SK-N-MC (cell line): ENCODE measurements at regions not wholly inside any gene's neighbourhood (a gene's known extent, or its start where the extent isn't known, plus 50 kb on each side); places are given as distances from the start of the nearest gene placed in this dataset.

ENCODE experiments used
- DNase-seq: peaks from one replicate; pipeline ENCODE4 v3.0.0-alpha.2; 2011; ENCODE audit warnings: low read depth, low spot score
- H3K27ac ChIP-seq: fragments of 200-600 bp; sonication (generic); 2 replicates; pipeline ENCODE4 v1.5.1; 2016; ENCODE audit warnings: mixed run types
- H3K36me3 ChIP-seq: fragments of 200-600 bp; sonication (generic); 2 replicates; pipeline ENCODE4 v1.6.1; 2017; ENCODE audit warnings: antibody characterized with exemption, low read length, mixed read lengths; ENCODE audit not compliant: insufficient read depth
- H3K4me3 ChIP-seq: fragments of 200-600 bp; sonication (generic); 2 replicates; pipeline ENCODE4 v1.5.1; 2016
- H3K9ac ChIP-seq: fragments of 200-600 bp; sonication (generic); 2 replicates; pipeline ENCODE4 v1.8.0; 2017; ENCODE audit warnings: mixed run types, mixed read lengths; ENCODE audit not compliant: insufficient read length
- H3K9me3 ChIP-seq: fragments of 200-600 bp; sonication (generic); 2 replicates; pipeline ENCODE4 v1.6.1; 2017; ENCODE audit warnings: low read depth, mild to moderate bottlenecking, antibody characterized with exemption, low read length, moderate library complexity, mixed read lengths
- EZH2 ChIP-seq: fragments of 200-600 bp; sonication (generic); IDR thresholded peaks from one replicate; pipeline ENCODE4 v1.6.1; 2017; ENCODE audit warnings: antibody characterized with exemption
- FOXP2 ChIP-seq: optimal IDR thresholded peaks from 2 replicates; pipeline ENCODE3; 2011; ENCODE audit warnings: mild to moderate bottlenecking, moderate library complexity; ENCODE audit not compliant: insufficient read depth; ENCODE audit errors: extremely low read length, control extremely low read depth
- POLR2AphosphoS5 ChIP-seq: IDR thresholded peaks from 2 replicates; pipeline ENCODE4 v1.6.1; 2012; ENCODE audit warnings: mild to moderate bottlenecking, low read depth, low read length, borderline replicate concordance

DNA sequence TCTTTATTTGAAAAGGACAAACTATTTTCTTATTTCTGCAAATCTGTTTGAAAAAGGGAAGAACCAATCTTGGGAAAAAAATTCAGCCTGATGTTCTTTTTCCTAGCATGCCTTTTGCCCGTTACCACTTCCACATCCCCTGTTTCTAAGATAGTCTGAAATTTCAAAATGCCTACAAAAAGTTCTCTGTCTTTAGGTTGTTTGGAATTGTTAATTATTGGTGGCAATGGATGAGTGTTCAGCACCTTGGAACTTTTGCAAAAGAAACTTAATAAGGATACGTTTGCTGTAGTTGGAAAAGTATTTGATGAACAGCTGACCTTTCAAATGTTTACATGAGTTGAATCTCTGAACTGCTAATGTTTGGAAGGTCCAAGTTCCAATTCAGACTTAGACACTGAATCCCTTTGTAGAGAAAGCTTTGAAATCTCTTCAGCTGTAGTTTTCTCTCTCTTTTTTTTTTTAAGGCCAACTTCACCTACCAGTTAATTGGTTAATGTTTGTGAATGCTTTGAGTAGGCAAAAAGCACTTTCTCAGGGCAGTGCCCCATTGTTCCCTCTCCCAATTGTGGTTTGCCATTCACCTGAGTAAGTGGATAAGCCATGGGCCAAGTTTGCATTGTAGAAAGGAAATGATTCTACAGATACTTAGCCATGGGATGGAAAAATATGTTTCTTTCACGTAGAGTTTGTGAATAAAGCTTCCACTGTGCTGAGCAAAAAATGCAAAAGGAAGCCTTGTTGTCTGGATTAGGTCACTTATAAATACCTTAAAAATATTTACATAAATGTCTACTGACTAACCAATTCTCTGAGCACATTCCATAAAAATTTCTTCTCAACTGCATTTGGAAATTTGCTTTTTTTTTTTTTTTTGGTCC, 156.4 kb upstream of the ELL2 start:
- Histone ChIP-seq H3K9ac (no peak overlapping the region), H3K4me3 (no peak overlapping the region), H3K36me3 (no peaks in the 10 kb centered on the region), H3K27ac (no peak overlapping the region), H3K9me3 (no peaks in the 10 kb centered on the region)
- TF ChIP-seq EZH2 (no peak), FOXP2 (no peak), POLR2AphosphoS5 (no peak)
- DNase-seq = no peak

DNA sequence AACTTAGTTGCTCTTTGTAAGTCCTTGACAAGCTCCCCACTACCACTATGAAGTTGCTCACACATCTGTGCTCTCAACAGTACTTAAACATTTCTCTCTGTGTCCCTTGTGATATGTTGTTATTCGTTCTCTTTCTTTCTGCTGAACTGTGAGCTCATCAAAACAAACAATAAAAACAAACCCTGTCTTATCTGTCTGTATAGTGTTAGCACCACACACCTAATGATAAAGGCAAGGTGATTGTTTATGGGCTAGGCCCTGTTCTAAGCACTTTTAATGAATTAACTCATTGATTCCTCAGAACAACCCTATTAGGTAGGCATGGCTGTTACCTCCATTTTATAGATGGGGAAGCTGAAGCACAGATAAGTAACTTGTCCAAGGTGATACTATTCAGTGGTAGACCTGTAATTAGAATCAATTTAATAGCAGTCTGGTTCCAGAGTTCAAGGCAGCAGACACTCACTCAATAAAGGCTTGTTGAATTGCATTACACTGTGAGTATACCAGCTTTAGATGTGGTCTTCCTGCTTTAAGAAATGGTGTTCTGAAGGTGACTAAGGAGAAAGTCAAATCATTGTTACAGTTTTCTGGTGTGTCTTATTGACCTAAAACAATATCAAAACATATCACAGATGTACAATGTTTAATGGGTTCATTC, 153.6 kb upstream of the ELL2 start:
- Histone ChIP-seq H3K4me3 (no peak overlapping the region), H3K36me3 (no peaks in the 10 kb centered on the region), H3K27ac (no peak overlapping the region), H3K9ac (no peak overlapping the region), H3K9me3 (no peaks in the 10 kb centered on the region)
- DNase-seq = no peak
- TF ChIP-seq FOXP2 (no peak), POLR2AphosphoS5 (no peak), EZH2 (no peak)

DNA sequence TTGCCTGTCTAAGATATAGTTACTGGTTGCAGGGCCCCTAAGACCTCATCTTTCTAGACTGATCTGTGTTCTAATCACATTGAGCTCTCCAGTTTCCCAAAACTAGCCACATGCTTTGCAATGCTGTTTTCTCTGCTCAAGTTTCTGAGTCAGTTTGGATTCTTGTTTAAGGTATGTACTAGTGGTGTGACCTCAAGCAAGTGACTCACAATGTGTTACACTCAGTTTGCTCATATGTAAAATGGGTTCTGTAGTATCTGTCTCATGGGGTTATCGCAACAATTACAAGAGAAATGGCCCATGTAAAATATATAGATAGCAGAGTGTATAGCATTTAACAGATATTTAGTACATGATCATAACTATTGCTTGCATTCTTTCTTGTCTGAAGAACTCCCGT, 153.1 kb upstream of the ELL2 start:
- H3K27ac ChIP-seq = no peak overlapping the region
- H3K9ac ChIP-seq = no peak overlapping the region
- H3K9me3 ChIP-seq = no peaks in the 10 kb centered on the region
- TF ChIP-seq POLR2AphosphoS5 (no peak), FOXP2 (no peak), EZH2 (no peak)
- H3K4me3 ChIP-seq = no peak overlapping the region
- no peaks in the 10 kb centered on the region for H3K36me3 ChIP-seq
- DNase-seq = no peak

DNA sequence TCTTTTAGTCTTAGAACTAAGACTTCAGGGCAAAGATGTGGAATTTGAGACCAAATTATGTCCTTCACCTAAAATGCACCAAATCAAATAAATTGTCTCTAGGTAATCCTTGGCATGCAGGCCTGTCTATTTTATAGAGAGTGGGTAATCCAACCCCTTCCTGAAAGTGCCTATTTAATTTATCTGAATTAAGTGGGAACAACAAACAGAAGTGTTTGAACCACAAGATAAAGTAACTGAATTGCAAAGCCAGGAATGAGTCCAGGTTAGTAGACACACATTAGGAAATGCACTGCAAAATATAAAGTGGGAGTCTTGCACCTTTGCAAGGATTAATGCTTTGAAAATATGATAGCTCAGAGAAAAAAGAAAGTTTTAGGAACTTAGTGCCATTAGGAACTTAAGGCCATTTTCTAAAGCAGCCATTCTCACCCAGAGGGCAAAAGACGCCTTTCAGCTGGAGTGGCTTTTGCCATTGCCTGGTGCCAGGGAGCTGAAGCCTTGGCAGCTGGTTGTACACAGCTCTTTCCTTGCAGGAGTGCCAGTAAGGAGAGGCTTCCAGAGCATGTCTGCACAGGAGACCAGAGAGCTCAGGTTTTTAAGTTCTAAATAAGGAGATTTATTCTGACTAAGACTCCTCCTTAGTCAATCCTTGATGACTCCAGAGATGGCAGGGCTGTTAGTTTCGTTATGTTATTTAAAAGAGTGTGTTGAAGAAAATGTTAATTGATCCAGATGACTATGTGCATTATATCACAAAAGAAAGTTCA, 151.7 kb upstream of the ELL2 start:
- H3K9me3 ChIP-seq = no peaks in the 10 kb centered on the region
- H3K36me3 ChIP-seq = no peaks in the 10 kb centered on the region
- H3K4me3 ChIP-seq = no peak overlapping the region
- no peak for TF ChIP-seq EZH2
- no peak for TF ChIP-seq POLR2AphosphoS5
- TF ChIP-seq FOXP2 = no peak
- no peak for DNase-seq
- no peak overlapping the region for H3K27ac ChIP-seq
- H3K9ac ChIP-seq = no peak overlapping the region

DNA sequence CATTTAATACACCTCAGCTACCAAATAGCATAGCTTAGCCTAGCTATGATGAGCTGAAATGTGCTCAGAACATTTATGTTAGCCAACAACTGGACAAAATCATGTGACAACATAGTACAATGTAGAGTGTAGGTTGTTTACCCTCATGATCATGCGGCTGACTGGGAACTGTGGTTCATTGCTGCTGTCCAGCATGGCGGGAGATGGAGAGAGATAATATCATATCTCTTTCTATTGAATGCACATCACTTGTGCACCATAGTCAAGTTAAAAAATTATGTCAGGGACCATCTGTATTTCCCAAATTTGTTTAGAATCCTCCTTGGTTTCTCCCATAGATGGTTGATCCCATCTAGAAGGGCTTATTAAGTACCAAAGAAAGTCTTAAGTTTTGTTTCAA, 151.1 kb upstream of the ELL2 start:
- TF ChIP-seq POLR2AphosphoS5 (no peak), FOXP2 (no peak), EZH2 (no peak)
- no peak overlapping the region for H3K27ac ChIP-seq
- no peak overlapping the region for H3K9ac ChIP-seq
- H3K4me3 ChIP-seq = no peak overlapping the region
- no peak for DNase-seq
- no peaks in the 10 kb centered on the region for H3K9me3 ChIP-seq
- no peaks in the 10 kb centered on the region for H3K36me3 ChIP-seq

DNA sequence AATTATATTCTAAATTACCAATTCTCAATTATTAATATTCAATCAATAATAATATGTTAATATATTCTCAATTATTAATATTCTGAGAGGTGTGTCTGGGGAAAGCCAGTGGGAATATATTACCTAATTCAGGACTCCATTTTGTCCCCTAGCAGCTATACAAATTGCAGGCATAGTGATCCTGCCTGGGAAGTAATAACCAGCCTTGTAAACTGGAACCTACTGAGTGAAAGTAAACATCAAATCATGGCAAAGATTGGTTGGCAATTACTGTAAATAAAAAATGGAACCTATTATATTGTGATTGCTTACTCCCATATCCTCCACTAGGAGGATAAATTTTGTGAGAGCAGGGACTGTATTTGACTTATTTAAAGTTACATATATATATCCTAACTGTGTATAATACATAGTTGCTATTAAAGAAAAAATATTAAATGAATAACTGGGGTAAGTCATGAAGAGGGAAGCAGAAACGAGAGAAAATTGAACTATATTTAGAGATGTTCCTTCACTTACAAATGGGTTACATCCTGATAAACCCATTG, 150.5 kb upstream of the ELL2 start:
- no peak for DNase-seq

DNA sequence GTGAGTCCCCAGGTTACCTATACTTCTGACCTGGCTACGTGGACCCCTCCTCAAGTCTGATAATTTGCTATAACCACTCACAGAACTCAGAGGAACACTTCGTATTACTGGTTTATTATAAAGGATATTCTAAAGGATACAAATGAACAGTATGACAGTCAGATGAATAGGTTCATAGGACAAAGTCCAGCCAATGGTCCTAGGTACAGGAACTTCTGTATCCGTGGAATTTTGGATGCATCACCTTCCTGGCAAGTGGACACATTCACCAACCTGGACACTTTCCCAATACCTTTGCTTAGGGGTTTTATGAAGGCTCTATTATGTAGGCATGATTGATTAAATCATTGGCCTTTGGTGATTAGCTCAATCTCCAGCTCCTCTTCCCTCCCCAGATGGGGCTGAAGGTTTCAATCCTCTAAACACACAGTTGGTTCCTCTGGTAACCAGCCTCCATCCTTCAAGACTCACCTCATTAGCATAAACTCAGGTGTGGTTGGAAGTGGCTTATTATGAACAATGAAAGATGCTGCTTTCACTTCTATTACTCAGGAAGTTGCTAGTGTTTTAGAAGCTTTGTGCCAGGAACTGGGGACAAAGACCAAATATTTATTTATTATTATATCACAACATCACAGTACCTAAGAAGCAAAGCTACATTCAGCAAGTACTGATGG, 149.6 kb upstream of the ELL2 start:
- Histone ChIP-seq H3K27ac (no peak overlapping the region), H3K9ac (no peak overlapping the region), H3K4me3 (no peak overlapping the region), H3K9me3 (no peaks in the 10 kb centered on the region), H3K36me3 (no peaks in the 10 kb centered on the region)
- TF ChIP-seq FOXP2 = no peak
- TF ChIP-seq POLR2AphosphoS5 = no peak
- no peak for TF ChIP-seq EZH2
- no peak for DNase-seq

More for the DNA sequence above, 150.5 kb upstream of the ELL2 start:
- Histone ChIP-seq H3K9ac (no peak overlapping the region), H3K36me3 (no peaks in the 10 kb centered on the region), H3K4me3 (no peak overlapping the region), H3K9me3 (no peaks in the 10 kb centered on the region), H3K27ac (no peak overlapping the region)
- TF ChIP-seq FOXP2 = no peak
- TF ChIP-seq EZH2 = no peak
- TF ChIP-seq POLR2AphosphoS5 = no peak
